GM23248 (cell line): ENCODE measurements at regions not wholly inside any gene's neighbourhood (a gene's known extent, or its start where the extent isn't known, plus 50 kb on each side); places are given as distances from the start of the nearest gene placed in this dataset.
A peak's percentile ranks its signal among the peaks of the same experiment; 100 is the strongest.

Experiments used
- DNase-seq: peaks from one replicate; pipeline ENCODE4 v3.0.0-alpha.2; 2015
- H2AFZ ChIP-seq: fragments of 200-600 bp; sonication (generic); 2 replicates; pipeline ENCODE4 v1.6.1; 2016; ENCODE audit warnings: antibody characterized with exemption
- H3F3A ChIP-seq: fragments of 200-600 bp; sonication (generic); 2 replicates; pipeline ENCODE4 v1.6.1; 2016; ENCODE audit warnings: mild to moderate bottlenecking, antibody characterized with exemption, mixed run types; ENCODE audit not compliant: insufficient read depth
- H3K27ac ChIP-seq: fragments of 200-600 bp; sonication (generic); 2 replicates; pipeline ENCODE4 v1.5.1; 2016; ENCODE audit warnings: mild to moderate bottlenecking
- H3K27me3 ChIP-seq: fragments of 200-600 bp; sonication (generic); replicated peaks from 2 replicates; pipeline ENCODE4 v1.6.1; 2016; ENCODE audit warnings: mild to moderate bottlenecking; ENCODE audit not compliant: insufficient read depth
- H3K36me3 ChIP-seq: fragments of 200-600 bp; sonication (generic); 2 replicates; pipeline ENCODE4 v1.6.1; 2016; ENCODE audit warnings: low read depth, mild to moderate bottlenecking
- H3K4me1 ChIP-seq: fragments of 200-600 bp; sonication (generic); 2 replicates; pipeline ENCODE4 v1.6.1; 2016; ENCODE audit warnings: mild to moderate bottlenecking; ENCODE audit not compliant: insufficient read depth
- H3K4me2 ChIP-seq: fragments of 200-600 bp; sonication (generic); one replicate; pipeline ENCODE4 v1.6.1; 2016; ENCODE audit warnings: mild to moderate bottlenecking; ENCODE audit not compliant: unreplicated experiment
- H3K4me3 ChIP-seq: fragments of 200-600 bp; sonication (generic); 2 replicates; pipeline ENCODE4 v1.5.1; 2016; ENCODE audit warnings: mild to moderate bottlenecking
- H3K79me2 ChIP-seq: fragments of 200-600 bp; sonication (generic); 2 replicates; pipeline ENCODE4 v1.6.1; 2016; ENCODE audit warnings: mild to moderate bottlenecking; ENCODE audit not compliant: insufficient read depth
- H3K9ac ChIP-seq: fragments of 200-600 bp; sonication (generic); 2 replicates; pipeline ENCODE4 v1.6.1; 2016; ENCODE audit warnings: mild to moderate bottlenecking
- H3K9me2 ChIP-seq: fragments of 200-600 bp; sonication (generic); 2 replicates; pipeline ENCODE4 v1.6.1; 2016; ENCODE audit warnings: mixed run types, mild to moderate bottlenecking, moderate library complexity; ENCODE audit not compliant: insufficient read depth
- H3K9me3 ChIP-seq: fragments of 200-600 bp; sonication (generic); one replicate; pipeline ENCODE4 v1.6.1; 2017; ENCODE audit warnings: low read depth
- H4K20me1 ChIP-seq: fragments of 200-600 bp; sonication (generic); 2 replicates; pipeline ENCODE4 v1.6.0; 2016; ENCODE audit not compliant: insufficient read depth
- EZH2 ChIP-seq: fragments of 200-600 bp; sonication (generic); IDR thresholded peaks from 2 replicates; pipeline ENCODE4 v1.6.1; 2018; ENCODE audit warnings: antibody characterized with exemption, mild to moderate bottlenecking; ENCODE audit not compliant: insufficient read depth, poor library complexity, severe bottlenecking
- EZH2phosphoT487 ChIP-seq: fragments of 200-600 bp; sonication (generic); IDR thresholded peaks from 2 replicates; pipeline ENCODE4 v1.6.1; 2018; ENCODE audit warnings: antibody characterized with exemption, moderate library complexity, mild to moderate bottlenecking, low read depth; ENCODE audit not compliant: insufficient read depth
- WGBS, 2 experiments: methylation state at CpG; one replicate each; pipeline ENCODE4 v1.1.6; 2015 to 2017; ENCODE audit warnings: low lambda C conversion rate in 2 of 2, low coverage in 1 of 2; ENCODE audit errors: missing lambda C conversion rate in 2 of 2; 5-methylcytosine and 5-hydroxymethylcytosine counted together
- in situ Hi-C: fragments of 300-500 bp; cut with MboI; formaldehyde crosslinking; loops from 2 replicates; pipeline ENCODE4 v1.15.0; 2020

GRCh38 chr3:5673521-5673920, 486.0 kb downstream of the EDEM1 start:
- no peak overlapping the region for H2AFZ ChIP-seq
- H3K36me3 ChIP-seq: no peaks in the 10 kb centered on the region
- H4K20me1 ChIP-seq: no peaks in the 10 kb centered on the region
- H3K9me3 ChIP-seq: no peaks in the 10 kb centered on the region
- DNase-seq: no peak
- 6 to 8% methylated on average over 3 of the region's 3 CpGs for WGBS, 2 experiments
- H3K4me3 ChIP-seq: no peak overlapping the region
- no peak overlapping the region for H3K4me2 ChIP-seq
- H3K4me1 ChIP-seq: no peaks in the 10 kb centered on the region
- H3K9ac ChIP-seq: no peak overlapping the region
- H3K27me3 ChIP-seq: no peaks in the 10 kb centered on the region
- TF ChIP-seq EZH2: no peak
- TF ChIP-seq EZH2phosphoT487: no peak
- H3F3A ChIP-seq: no peaks in the 10 kb centered on the region
- in situ Hi-C loops: no loop called here
- H3K79me2 ChIP-seq: no peaks in the 10 kb centered on the region
- H3K27ac ChIP-seq: no peak overlapping the region
- no peaks in the 10 kb centered on the region for H3K9me2 ChIP-seq

- Histone ChIP-seq H3K4me1 (no peaks in the 10 kb centered on the region), H3K27ac (no peak overlapping the region), H3K36me3 (no peaks in the 10 kb centered on the region), H3K9me3 (no peaks in the 10 kb centered on the region), H3K4me2 (no peak overlapping the region), H3K4me3 (no peak overlapping the region), H3K79me2 (no peaks in the 10 kb centered on the region), H4K20me1 (no peaks in the 10 kb centered on the region), H3K9me2 (no peaks in the 10 kb centered on the region), H2AFZ (no peak overlapping the region), H3K27me3 (no peaks in the 10 kb centered on the region), H3K9ac (no peak overlapping the region), H3F3A (no peaks in the 10 kb centered on the region)
- peak; percentile 0 for DNase-seq
- in situ Hi-C loops: no loop called here
- WGBS, 2 experiments: 0 to 12% methylated on average over 3 of the region's 3 CpGs
- TF ChIP-seq EZH2phosphoT487 (no peak), EZH2 (no peak)
These were observed 487.8 kb downstream of the EDEM1 start for GRCh38 chr3:5675319-5675718.

GRCh38 chr3:5677555-5677954, 490.0 kb downstream of the EDEM1 start:
- Histone ChIP-seq H3K27me3 (no peaks in the 10 kb centered on the region), H2AFZ (no peak overlapping the region), H3K9me2 (no peaks in the 10 kb centered on the region), H3K4me1 (no peaks in the 10 kb centered on the region), H3K27ac (no peak overlapping the region), H3K4me3 (no peak overlapping the region), H3K9ac (no peak overlapping the region), H3K4me2 (no peak overlapping the region), H3K79me2 (no peaks in the 10 kb centered on the region), H4K20me1 (no peaks in the 10 kb centered on the region), H3K9me3 (no peaks in the 10 kb centered on the region), H3F3A (no peaks in the 10 kb centered on the region), H3K36me3 (no peaks in the 10 kb centered on the region)
- in situ Hi-C loops: no loop called here
- TF ChIP-seq EZH2phosphoT487: no peak
- no peak for TF ChIP-seq EZH2
- no peak for DNase-seq
- 29 to 35% methylated on average over 6 of the region's 6 CpGs for WGBS, 2 experiments

GRCh38 chr3:5678248-5678647, 490.7 kb downstream of the EDEM1 start:
- Histone ChIP-seq H2AFZ (no peak overlapping the region), H3K36me3 (no peaks in the 10 kb centered on the region), H3K9me2 (no peaks in the 10 kb centered on the region), H3K4me3 (no peak overlapping the region), H3K9me3 (no peaks in the 10 kb centered on the region), H3K79me2 (no peaks in the 10 kb centered on the region), H3K4me1 (no peaks in the 10 kb centered on the region), H3K4me2 (no peak overlapping the region), H3K9ac (no peak overlapping the region), H3K27me3 (no peaks in the 10 kb centered on the region), H4K20me1 (no peaks in the 10 kb centered on the region), H3F3A (no peaks in the 10 kb centered on the region), H3K27ac (no peak overlapping the region)
- no peak for DNase-seq
- TF ChIP-seq EZH2: no peak
- no peak for TF ChIP-seq EZH2phosphoT487
- WGBS, 2 experiments: 25 to 36% methylated on average over 2 of the region's 2 CpGs
- in situ Hi-C loops: no loop called here

GRCh38 chr3:5678844-5679243, 491.3 kb downstream of the EDEM1 start:
- Histone ChIP-seq H2AFZ (no peak overlapping the region), H3K9ac (no peak overlapping the region), H3K79me2 (no peaks in the 10 kb centered on the region), H3K36me3 (no peaks in the 10 kb centered on the region), H3K9me2 (no peaks in the 10 kb centered on the region), H3K4me3 (no peak overlapping the region), H3K27ac (no peak overlapping the region), H3F3A (no peaks in the 10 kb centered on the region), H3K4me1 (no peaks in the 10 kb centered on the region), H3K9me3 (no peaks in the 10 kb centered on the region), H3K4me2 (no peak overlapping the region), H3K27me3 (no peaks in the 10 kb centered on the region), H4K20me1 (no peaks in the 10 kb centered on the region)
- DNase-seq: no peak
- in situ Hi-C loops: no loop called here
- WGBS, 2 experiments: 41 to 49% methylated on average over 5 of the region's 5 CpGs
- TF ChIP-seq EZH2phosphoT487: no peak
- no peak for TF ChIP-seq EZH2
